NB4 (cell line): ENCODE measurements at regions not wholly inside any gene's neighbourhood (a gene's known extent, or its start where the extent isn't known, plus 50 kb on each side); places are given as distances from the start of the nearest gene placed in this dataset.

Source experiments
- DNase-seq: peaks from one replicate; pipeline ENCODE4 v3.0.0; 2010; ENCODE audit warnings: low read depth
- H3K4me3 ChIP-seq: one replicate; pipeline ENCODE4 v1.5.1; 2011; ENCODE audit warnings: mild to moderate bottlenecking, low read depth, low read length, moderate library complexity
- MAX ChIP-seq: IDR thresholded peaks from 2 replicates; pipeline ENCODE4 v1.6.1; 2011; ENCODE audit warnings: low read depth, low read length
- MYC ChIP-seq: IDR thresholded peaks from 2 replicates; pipeline ENCODE4 v1.6.1; 2011; ENCODE audit warnings: low read depth, low read length
- POLR2A ChIP-seq: IDR thresholded peaks from 2 replicates; pipeline ENCODE4 v1.6.1; 2011; ENCODE audit warnings: mild to moderate bottlenecking; ENCODE audit not compliant: insufficient read length; ENCODE audit errors: extremely low read depth
- TF ChIP-seq, protein P1 (sequence below): IDR thresholded peaks from one replicate; pipeline ENCODE4 v1.5.1; 2012; ENCODE audit warnings: low read depth, low read length

DNA sequence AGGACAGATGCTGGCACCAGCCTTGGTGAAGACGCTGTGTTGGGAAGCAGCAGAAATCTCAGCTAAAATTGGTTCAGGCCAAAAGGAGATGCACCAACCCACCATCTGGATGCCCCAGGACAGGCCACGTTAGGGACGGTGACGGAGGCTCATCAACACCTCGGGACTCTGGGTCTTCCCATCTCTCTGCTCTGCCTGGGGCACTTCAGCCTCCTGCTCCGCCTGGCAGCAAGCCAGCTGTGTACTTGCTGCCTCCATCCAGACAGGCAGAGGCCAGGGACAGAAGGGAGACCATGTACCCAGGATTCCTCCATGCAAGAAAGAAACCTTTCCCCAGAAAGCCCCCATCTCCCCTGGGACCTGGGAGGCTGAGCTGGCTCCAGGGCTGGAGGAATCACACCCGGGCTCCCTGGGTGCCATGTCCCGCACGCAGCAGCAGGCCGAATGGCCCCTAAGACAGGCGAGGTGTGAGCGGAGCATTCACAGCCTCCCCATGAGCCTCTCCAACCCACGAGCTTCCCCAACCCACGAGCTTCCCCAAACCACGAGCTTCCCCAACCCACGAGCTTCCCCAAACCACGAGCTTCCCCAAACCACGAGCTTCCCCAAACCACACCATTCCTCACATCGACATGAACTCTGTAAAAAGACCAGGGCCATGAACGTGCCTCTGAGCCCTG is 274.5 kb downstream of the C16orf95 start:
- TF ChIP-seq POLR2A (no peak), MYC (no peak), MAX (no peak)
- TF ChIP-seq, protein P1, sequence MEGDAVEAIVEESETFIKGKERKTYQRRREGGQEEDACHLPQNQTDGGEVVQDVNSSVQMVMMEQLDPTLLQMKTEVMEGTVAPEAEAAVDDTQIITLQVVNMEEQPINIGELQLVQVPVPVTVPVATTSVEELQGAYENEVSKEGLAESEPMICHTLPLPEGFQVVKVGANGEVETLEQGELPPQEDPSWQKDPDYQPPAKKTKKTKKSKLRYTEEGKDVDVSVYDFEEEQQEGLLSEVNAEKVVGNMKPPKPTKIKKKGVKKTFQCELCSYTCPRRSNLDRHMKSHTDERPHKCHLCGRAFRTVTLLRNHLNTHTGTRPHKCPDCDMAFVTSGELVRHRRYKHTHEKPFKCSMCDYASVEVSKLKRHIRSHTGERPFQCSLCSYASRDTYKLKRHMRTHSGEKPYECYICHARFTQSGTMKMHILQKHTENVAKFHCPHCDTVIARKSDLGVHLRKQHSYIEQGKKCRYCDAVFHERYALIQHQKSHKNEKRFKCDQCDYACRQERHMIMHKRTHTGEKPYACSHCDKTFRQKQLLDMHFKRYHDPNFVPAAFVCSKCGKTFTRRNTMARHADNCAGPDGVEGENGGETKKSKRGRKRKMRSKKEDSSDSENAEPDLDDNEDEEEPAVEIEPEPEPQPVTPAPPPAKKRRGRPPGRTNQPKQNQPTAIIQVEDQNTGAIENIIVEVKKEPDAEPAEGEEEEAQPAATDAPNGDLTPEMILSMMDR, result no peak
- no peak overlapping the region for H3K4me3 ChIP-seq
- DNase-seq, result no peak

GRCh38 chr16:87043231-87044031 is 273.8 kb downstream of the C16orf95 start:
- TF ChIP-seq MYC, result no peak

DNA sequence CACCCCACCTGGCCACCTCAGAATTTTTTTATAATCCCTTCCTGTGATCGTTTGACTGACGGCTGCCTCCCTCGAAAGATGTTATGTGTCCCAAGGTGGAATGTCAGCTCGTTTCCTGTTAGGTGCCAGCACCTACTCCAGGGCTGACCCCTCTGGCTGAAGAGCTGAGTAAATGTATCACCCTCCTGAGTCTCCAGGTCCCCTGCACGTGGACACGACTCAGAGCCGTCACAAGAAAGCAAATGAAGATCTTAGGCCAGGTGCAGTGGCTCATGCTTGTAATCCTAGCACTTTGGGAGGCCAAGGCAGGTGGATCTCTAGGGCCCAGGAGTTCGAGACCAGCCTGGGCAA is 273.2 kb downstream of the C16orf95 start:
- no peak overlapping the region for H3K4me3 ChIP-seq
- no peak for DNase-seq
- TF ChIP-seq POLR2A (no peak), MAX (no peak), MYC (no peak)
- TF ChIP-seq, protein P1, result no peak

More at GRCh38 chr16:87043231-87044031, 273.8 kb downstream of the C16orf95 start:
- H3K4me3 ChIP-seq, result no peak overlapping the region
- DNase-seq, result no peak

DNA sequence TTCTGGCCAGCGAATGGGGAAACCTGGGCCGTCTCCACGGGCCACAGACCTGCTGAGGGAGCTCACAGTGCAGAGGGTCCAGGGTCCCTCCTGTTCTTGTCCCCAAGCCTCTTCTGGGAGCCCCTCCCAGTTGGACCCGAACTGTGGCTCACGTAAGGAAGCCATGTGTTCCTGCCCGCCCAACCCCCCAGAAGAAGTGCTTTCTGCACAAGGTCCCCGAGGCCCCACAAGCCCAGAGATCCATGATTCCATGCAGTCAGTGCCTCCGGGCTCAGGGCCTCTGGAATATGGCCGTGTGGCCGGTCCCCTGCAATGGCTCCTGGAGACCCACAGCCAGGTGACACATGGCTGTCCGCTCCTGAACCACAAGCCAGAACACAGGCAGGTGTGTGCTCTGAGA is 272.4 kb downstream of the C16orf95 start:
- H3K4me3 ChIP-seq, result no peak overlapping the region
- no peak for DNase-seq
- TF ChIP-seq MAX, result no peak

GRCh38 chr16:87045466-87046216 is 271.6 kb downstream of the C16orf95 start:
- TF ChIP-seq MYC, result no peak
- TF ChIP-seq, protein P1, result no peak
- TF ChIP-seq MAX, result no peak
- no peak for TF ChIP-seq POLR2A
- no peak for DNase-seq
- H3K4me3 ChIP-seq, result no peak overlapping the region

- DNase-seq, result no peak
- H3K4me3 ChIP-seq, result no peak overlapping the region
- TF ChIP-seq MYC (no peak), POLR2A (no peak), MAX (no peak)
- TF ChIP-seq, protein P1, result no peak
These were observed 271.0 kb downstream of the C16orf95 start for GRCh38 chr16:87046235-87046634.
